ENCODE measurements at regions not wholly inside any gene's neighbourhood (a gene's known extent, or its start where the extent isn't known, plus 50 kb on each side); places are given as distances from the start of the nearest gene placed in this dataset.
"Not testable (repeated sequence)": the region's sequence is repeated elsewhere in the genome, so short reads cannot be mapped to it uniquely, and the experiment has no call there.

GRCh38 chr21:22374218-22374969 lies 1376.2 kb downstream of the NCAM2 start:
- no peak for TF ChIP-seq CTCF (IDR thresholded peaks at IDR 0.05)
- DNase-seq (ENCODE audit: low spot score) (no peak), ATAC-seq (ENCODE audit: low FRiP score) (no peak)

- ATAC-seq (ENCODE audit: low FRiP score); DNase-seq (ENCODE audit: low spot score): not testable (repeated sequence)
These were observed 1379.6 kb downstream of the NCAM2 start for GRCh38 chr21:22377795-22378194.

GRCh38 chr21:22393324-22393723 lies 1395.1 kb downstream of the NCAM2 start:
- ATAC-seq (ENCODE audit: low FRiP score) (no peak), DNase-seq (ENCODE audit: low spot score) (no peak)
- TF ChIP-seq CTCF (IDR thresholded peaks at IDR 0.05) = no peak

GRCh38 chr21:22395965-22396364 lies 1397.8 kb downstream of the NCAM2 start:
- DNase-seq (ENCODE audit: low spot score) (no peak), ATAC-seq (ENCODE audit: low FRiP score) (no peak)
- no peak for TF ChIP-seq CTCF (IDR thresholded peaks at IDR 0.05)

- ATAC-seq (ENCODE audit: low FRiP score) (no peak), DNase-seq (ENCODE audit: low spot score) (no peak)
- no peak for TF ChIP-seq CTCF (IDR thresholded peaks at IDR 0.05)
These were observed 1401.7 kb downstream of the NCAM2 start for GRCh38 chr21:22399681-22400514.

GRCh38 chr21:22409571-22409970 lies 1411.4 kb downstream of the NCAM2 start:
- TF ChIP-seq CTCF (IDR thresholded peaks at IDR 0.05) = no peak
- no peak for DNase-seq (ENCODE audit: low spot score)
- ATAC-seq (ENCODE audit: low FRiP score) = no peak

GRCh38 chr21:22416555-22416954 lies 1418.3 kb downstream of the NCAM2 start:
- no peak for TF ChIP-seq CTCF (IDR thresholded peaks at IDR 0.05)
- DNase-seq (ENCODE audit: low spot score) (no peak), ATAC-seq (ENCODE audit: low FRiP score) (no peak)
